IPS-15b (cell line): ENCODE measurements at regions not wholly inside any gene's neighbourhood (a gene's known extent, or its start where the extent isn't known, plus 50 kb on each side); places are given as distances from the start of the nearest gene placed in this dataset.

Source experiments
- H3K27me3 ChIP-seq: one replicate; pipeline ENCODE4 v1.6.1; 2013; ENCODE audit warnings: low read length; ENCODE audit not compliant: control insufficient read depth, insufficient read depth
- H3K36me3 ChIP-seq: one replicate; pipeline ENCODE4 v1.6.1; 2013; ENCODE audit warnings: low read length; ENCODE audit not compliant: control insufficient read depth, insufficient read depth
- H3K4me1 ChIP-seq: one replicate; pipeline ENCODE4 v1.6.1; 2013; ENCODE audit warnings: mild to moderate bottlenecking, low read length; ENCODE audit not compliant: control insufficient read depth, insufficient read depth
- H3K4me3 ChIP-seq: one replicate; pipeline ENCODE4 v1.5.1; 2013; ENCODE audit warnings: low read depth, low read length
- H3K9ac ChIP-seq: one replicate; pipeline ENCODE4 v1.6.1; 2013; ENCODE audit warnings: low read depth, mild to moderate bottlenecking, low read length
- H3K9me3 ChIP-seq: one replicate; pipeline ENCODE4 v1.6.1; 2013; ENCODE audit warnings: mild to moderate bottlenecking, low read length; ENCODE audit not compliant: control insufficient read depth, insufficient read depth

- H3K9ac ChIP-seq = no peak overlapping the region
- H3K4me3 ChIP-seq = no peak overlapping the region
- H3K4me1 ChIP-seq = peaks cover 28% of the 10 kb centered on the region
- no peaks in the 10 kb centered on the region for H3K27me3 ChIP-seq
- no peaks in the 10 kb centered on the region for H3K36me3 ChIP-seq
- H3K9me3 ChIP-seq = no peaks in the 10 kb centered on the region
Measured at GRCh38 chr10:60576130-60577069, 186.7 kb upstream of the ANK3 start.

GRCh38 chr10:60575105-60575504, 185.4 kb upstream of the ANK3 start:
- no peak overlapping the region for H3K4me3 ChIP-seq
- peaks cover 28% of the 10 kb centered on the region for H3K4me1 ChIP-seq
- no peak overlapping the region for H3K9ac ChIP-seq
- H3K27me3 ChIP-seq = no peaks in the 10 kb centered on the region
- H3K36me3 ChIP-seq = no peaks in the 10 kb centered on the region
- no peaks in the 10 kb centered on the region for H3K9me3 ChIP-seq

GRCh38 chr10:60574388-60574787, 184.7 kb upstream of the ANK3 start:
- Histone ChIP-seq H3K36me3 (no peaks in the 10 kb centered on the region), H3K4me1 (peaks cover 28% of the 10 kb centered on the region), H3K9ac (no peak overlapping the region), H3K27me3 (no peaks in the 10 kb centered on the region), H3K4me3 (no peak overlapping the region), H3K9me3 (no peaks in the 10 kb centered on the region)

- no peak overlapping the region for H3K4me3 ChIP-seq
Measured at GRCh38 chr10:60573336-60573735, 183.7 kb upstream of the ANK3 start.

GRCh38 chr10:60572511-60573194, 183.0 kb upstream of the ANK3 start:
- Histone ChIP-seq H3K4me3 (no peak overlapping the region), H3K4me1 (peaks cover 28% of the 10 kb centered on the region), H3K36me3 (no peaks in the 10 kb centered on the region), H3K27me3 (no peaks in the 10 kb centered on the region), H3K9me3 (no peaks in the 10 kb centered on the region), H3K9ac (no peak overlapping the region)

More at GRCh38 chr10:60573336-60573735, 183.7 kb upstream of the ANK3 start:
- no peaks in the 10 kb centered on the region for H3K36me3 ChIP-seq
- no peaks in the 10 kb centered on the region for H3K9me3 ChIP-seq
- no peaks in the 10 kb centered on the region for H3K27me3 ChIP-seq
- peaks cover 28% of the 10 kb centered on the region for H3K4me1 ChIP-seq
- H3K9ac ChIP-seq = no peak overlapping the region

GRCh38 chr10:60570896-60571295, 181.2 kb upstream of the ANK3 start:
- H3K4me3 ChIP-seq = no peak overlapping the region
- H3K36me3 ChIP-seq = no peaks in the 10 kb centered on the region
- no peak overlapping the region for H3K9ac ChIP-seq
- no peaks in the 10 kb centered on the region for H3K9me3 ChIP-seq
- no peaks in the 10 kb centered on the region for H3K27me3 ChIP-seq
- peaks cover 19% of the 10 kb centered on the region for H3K4me1 ChIP-seq

DNA sequence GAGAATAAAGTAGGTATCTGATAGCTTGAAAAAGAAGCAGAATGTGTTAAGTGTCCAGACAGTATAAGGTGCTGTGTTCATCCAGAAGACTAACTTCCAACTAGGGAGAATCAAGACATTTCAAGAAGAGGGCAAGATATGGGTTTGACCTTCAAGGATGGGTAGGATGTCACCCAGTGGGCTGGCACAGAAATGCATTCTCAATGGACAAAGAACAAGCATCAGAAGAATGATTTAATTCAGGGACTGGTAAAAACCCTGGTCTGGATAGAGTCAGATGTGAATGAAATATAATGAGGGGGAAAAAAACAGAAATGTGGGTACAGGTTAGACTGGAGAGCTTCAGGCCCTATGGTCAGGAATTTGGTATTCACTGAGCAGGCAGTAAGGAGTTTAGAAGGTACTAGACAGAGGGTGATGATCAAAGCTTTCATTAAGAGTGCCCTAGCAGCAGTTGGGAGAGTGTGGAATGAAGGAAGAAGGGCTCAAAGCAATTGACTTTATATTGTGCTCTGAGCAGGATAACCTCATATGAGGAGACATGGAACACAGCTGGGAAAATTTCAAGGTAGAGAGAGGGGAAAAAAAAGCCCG, 180.7 kb upstream of the ANK3 start:
- no peaks in the 10 kb centered on the region for H3K27me3 ChIP-seq
- no peak overlapping the region for H3K4me3 ChIP-seq
- H3K9ac ChIP-seq = no peak overlapping the region
- no peaks in the 10 kb centered on the region for H3K36me3 ChIP-seq
- peaks cover 3% of the 10 kb centered on the region for H3K9me3 ChIP-seq
- peaks cover 19% of the 10 kb centered on the region for H3K4me1 ChIP-seq

GRCh38 chr10:60569681-60570080, 180.0 kb upstream of the ANK3 start:
- Histone ChIP-seq H3K27me3 (no peaks in the 10 kb centered on the region), H3K36me3 (no peaks in the 10 kb centered on the region), H3K9ac (no peak overlapping the region), H3K4me3 (no peak overlapping the region), H3K4me1 (peaks cover 15% of the 10 kb centered on the region), H3K9me3 (peaks cover 6% of the 10 kb centered on the region)

GRCh38 chr10:60566096-60566495, 176.4 kb upstream of the ANK3 start:
- H3K9me3 ChIP-seq = peaks cover 6% of the 10 kb centered on the region
- no peaks in the 10 kb centered on the region for H3K4me1 ChIP-seq
- H3K36me3 ChIP-seq = no peaks in the 10 kb centered on the region
- H3K27me3 ChIP-seq = no peaks in the 10 kb centered on the region
- no peak overlapping the region for H3K4me3 ChIP-seq
- no peak overlapping the region for H3K9ac ChIP-seq

- Histone ChIP-seq H3K4me1 (no peaks in the 10 kb centered on the region), H3K36me3 (no peaks in the 10 kb centered on the region), H3K4me3 (no peak overlapping the region), H3K27me3 (no peaks in the 10 kb centered on the region), H3K9ac (no peak overlapping the region), H3K9me3 (peaks cover 6% of the 10 kb centered on the region)
Measured at GRCh38 chr10:60565492-60565891, 175.8 kb upstream of the ANK3 start.

DNA sequence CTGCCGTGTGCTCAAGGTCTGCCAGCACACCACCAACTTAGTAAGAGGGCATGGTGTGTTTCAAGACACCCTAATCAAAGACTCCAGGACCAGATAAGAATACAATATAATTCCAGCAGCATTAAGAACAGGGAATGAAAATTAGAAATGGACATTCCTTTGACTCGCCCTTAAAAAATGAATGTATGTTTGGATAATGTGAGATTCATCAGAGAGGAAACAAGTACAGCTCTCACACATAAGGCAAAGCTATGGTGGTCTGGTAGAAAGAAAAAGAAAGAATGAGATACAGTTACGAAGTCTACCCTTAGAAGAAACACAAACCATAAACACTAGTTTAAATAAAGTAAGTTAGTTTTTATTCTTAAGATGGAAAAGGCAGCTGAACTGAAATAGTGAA, 174.8 kb upstream of the ANK3 start:
- H3K27me3 ChIP-seq = no peaks in the 10 kb centered on the region
- no peak overlapping the region for H3K4me3 ChIP-seq
- no peak overlapping the region for H3K9ac ChIP-seq
- H3K36me3 ChIP-seq = no peaks in the 10 kb centered on the region
- no peaks in the 10 kb centered on the region for H3K4me1 ChIP-seq
- H3K9me3 ChIP-seq = peaks cover 6% of the 10 kb centered on the region
